Effector memory CD4-positive, alpha-beta T cell (primary cell): ENCODE measurements at regions not wholly inside any gene's neighbourhood (a gene's known extent, or its start where the extent isn't known, plus 50 kb on each side); places are given as distances from the start of the nearest gene placed in this dataset.

Source experiments
- DNase-seq, 3 donors: peaks; one replicate each; pipeline ENCODE4 v3.0.0-alpha.2; 2020
- H3K27ac ChIP-seq: 2 replicates; pipeline ENCODE4 v1.7.0; 2013; ENCODE audit warnings: mild to moderate bottlenecking, low read length, moderate library complexity; ENCODE audit not compliant: insufficient read depth, poor library complexity, severe bottlenecking
- H3K27me3 ChIP-seq: replicated peaks from 2 replicates; pipeline ENCODE4 v1.7.0; 2013; ENCODE audit warnings: mild to moderate bottlenecking, low read length; ENCODE audit not compliant: insufficient read depth, control insufficient read depth, poor library complexity, severe bottlenecking
- H3K36me3 ChIP-seq: 2 replicates; pipeline ENCODE4 v1.7.0; 2013; ENCODE audit warnings: mild to moderate bottlenecking, low read length, moderate library complexity; ENCODE audit not compliant: control insufficient read depth, insufficient read depth
- H3K4me1 ChIP-seq: 2 replicates; pipeline ENCODE4 v1.7.0; 2013; ENCODE audit warnings: low read length, mild to moderate bottlenecking; ENCODE audit not compliant: control insufficient read depth, insufficient read depth, poor library complexity, severe bottlenecking
- H3K4me3 ChIP-seq: 2 replicates; pipeline ENCODE4 v1.7.0; 2013; ENCODE audit warnings: low read length, low read depth, mild to moderate bottlenecking; ENCODE audit not compliant: insufficient read depth, poor library complexity, severe bottlenecking
- H3K9me3 ChIP-seq: 2 replicates; pipeline ENCODE4 v1.7.0; 2013; ENCODE audit warnings: mild to moderate bottlenecking, low read length, moderate library complexity; ENCODE audit not compliant: control insufficient read depth

DNA sequence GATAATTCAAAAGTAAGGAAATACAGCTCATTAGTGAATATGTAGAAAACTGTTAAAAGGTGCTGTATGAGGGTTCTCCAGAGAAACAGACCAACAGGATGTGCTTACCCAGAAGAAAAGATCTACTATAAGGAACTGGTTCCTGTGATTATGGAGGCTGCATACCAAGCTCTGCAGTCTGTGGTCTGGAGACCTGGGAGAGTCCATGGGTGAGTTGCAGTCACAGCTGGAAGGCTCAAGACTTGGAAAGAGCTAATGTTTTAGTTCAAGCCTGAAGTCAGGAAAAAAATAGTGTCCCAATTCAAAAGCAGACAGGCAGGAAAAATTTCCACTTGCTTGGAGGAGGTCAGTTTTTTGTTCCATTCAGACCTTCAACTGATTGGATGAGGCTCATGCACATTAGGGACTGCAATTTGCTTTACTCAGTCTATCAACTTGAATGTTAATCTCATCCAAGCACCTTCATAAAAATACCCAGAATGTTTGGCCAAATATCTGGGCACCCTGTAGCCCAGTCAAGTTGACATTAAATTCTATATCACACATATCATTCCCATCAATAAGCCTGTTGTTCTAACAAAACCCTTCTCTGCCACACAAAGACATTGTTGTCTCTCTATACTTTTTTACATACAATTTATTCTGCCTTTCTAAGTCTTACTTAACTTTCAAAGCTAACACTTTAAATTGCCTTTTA is 197.9 kb upstream of the KLF6 start:
- H3K27ac ChIP-seq: no peak overlapping the region
- no peaks in the 10 kb centered on the region for H3K27me3 ChIP-seq
- H3K9me3 ChIP-seq: no peaks in the 10 kb centered on the region
- no peaks in the 10 kb centered on the region for H3K36me3 ChIP-seq
- no peak overlapping the region for H3K4me3 ChIP-seq
- H3K4me1 ChIP-seq: peaks cover 33% of the 10 kb centered on the region
- no peak for DNase-seq

DNA sequence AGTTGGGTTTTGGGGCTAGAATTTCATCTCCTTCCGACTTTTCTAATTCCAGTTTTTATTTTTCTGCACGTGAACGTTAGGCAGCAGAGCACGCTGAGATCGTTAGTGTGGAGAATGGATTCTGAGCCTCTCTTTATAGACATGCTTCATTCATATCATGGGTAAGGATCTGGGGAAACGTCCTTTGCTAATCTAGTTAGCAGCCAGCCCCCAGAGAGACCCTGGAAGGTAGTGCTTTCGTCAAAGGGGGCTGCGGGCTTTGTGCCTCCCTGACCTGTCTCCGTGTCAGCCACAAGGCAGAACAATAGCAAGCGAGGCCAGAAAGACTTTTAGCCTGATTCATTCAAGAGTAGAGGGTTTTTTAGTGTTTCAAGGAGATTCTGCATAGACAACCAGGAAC is 196.3 kb upstream of the KLF6 start:
- Histone ChIP-seq H3K4me1 (peaks cover 45% of the 10 kb centered on the region), H3K36me3 (no peaks in the 10 kb centered on the region), H3K9me3 (no peaks in the 10 kb centered on the region), H3K27me3 (no peaks in the 10 kb centered on the region), H3K27ac (no peak overlapping the region), H3K4me3 (peak overlapping the region; percentile 4)
- no peak for DNase-seq

DNA sequence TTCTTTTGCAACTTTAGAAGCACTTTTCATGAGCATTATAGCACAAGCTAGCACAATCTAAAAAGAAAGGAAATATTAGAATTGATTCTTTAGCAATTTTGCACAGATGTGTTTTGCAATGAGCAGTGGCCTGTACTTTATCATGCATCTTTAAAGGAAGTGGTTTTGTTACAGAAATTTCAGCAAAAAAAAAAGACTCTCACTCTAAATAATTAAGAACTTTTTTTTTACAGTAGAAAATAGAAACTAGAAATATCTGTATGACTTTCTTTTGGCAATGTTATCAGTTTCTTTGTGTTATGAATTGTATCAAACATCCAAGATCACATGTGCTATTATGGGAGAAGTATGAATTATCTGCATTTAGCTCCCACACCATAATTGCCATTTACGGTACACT is 195.7 kb upstream of the KLF6 start:
- DNase-seq: no peak
- peak overlapping the region; percentile 42 for H3K27ac ChIP-seq
- H3K36me3 ChIP-seq: no peaks in the 10 kb centered on the region
- H3K4me3 ChIP-seq: no peak overlapping the region
- H3K27me3 ChIP-seq: no peaks in the 10 kb centered on the region
- H3K4me1 ChIP-seq: peaks cover 50% of the 10 kb centered on the region
- no peaks in the 10 kb centered on the region for H3K9me3 ChIP-seq

DNA sequence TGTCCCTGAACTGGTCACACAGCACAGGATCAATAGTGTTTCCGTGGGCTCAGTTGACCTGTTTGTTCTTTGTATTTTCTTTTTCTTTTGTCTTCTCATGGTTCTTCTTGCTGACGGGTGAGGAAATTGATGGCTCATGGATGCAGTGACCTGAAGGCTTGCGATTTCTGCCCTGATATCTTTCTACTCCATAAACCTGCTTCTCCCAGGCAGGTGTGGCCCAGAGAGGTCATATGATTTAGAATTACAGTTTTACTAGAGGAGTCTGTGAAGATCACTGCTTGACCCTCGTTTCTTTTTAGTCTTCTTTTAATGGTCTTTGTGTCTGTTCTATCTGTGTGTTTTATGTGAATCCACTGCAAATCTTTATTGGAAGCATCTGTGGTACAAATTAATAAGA is 195.1 kb upstream of the KLF6 start:
- no peaks in the 10 kb centered on the region for H3K9me3 ChIP-seq
- peaks cover 50% of the 10 kb centered on the region for H3K4me1 ChIP-seq
- no peaks in the 10 kb centered on the region for H3K27me3 ChIP-seq
- no peak overlapping the region for H3K27ac ChIP-seq
- DNase-seq: no peak
- H3K4me3 ChIP-seq: no peak overlapping the region
- no peaks in the 10 kb centered on the region for H3K36me3 ChIP-seq

DNA sequence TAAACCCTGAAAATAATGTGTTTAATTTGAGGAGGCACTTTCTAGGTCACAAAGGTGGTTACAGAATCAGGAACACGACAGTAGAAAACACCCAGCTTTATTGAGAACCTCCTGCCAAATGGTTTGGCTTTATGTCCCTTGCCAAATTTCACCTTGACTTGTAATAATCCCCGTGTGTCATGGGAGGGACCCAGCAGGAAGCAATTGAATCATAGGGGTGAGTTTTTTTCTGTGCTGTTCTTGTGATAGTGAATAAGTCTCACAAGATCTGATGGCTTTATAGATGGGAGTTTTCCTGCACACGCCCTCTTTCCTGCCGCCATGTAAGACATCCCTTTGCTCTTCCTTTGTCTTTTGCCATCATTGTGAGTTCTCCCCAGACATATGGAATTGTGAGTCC is 193.8 kb upstream of the KLF6 start:
- H3K27ac ChIP-seq: peak overlapping the region; percentile 9
- no peak for DNase-seq
- no peak overlapping the region for H3K4me3 ChIP-seq
- H3K9me3 ChIP-seq: no peaks in the 10 kb centered on the region
- peaks cover 51% of the 10 kb centered on the region for H3K4me1 ChIP-seq
- no peaks in the 10 kb centered on the region for H3K27me3 ChIP-seq
- H3K36me3 ChIP-seq: no peaks in the 10 kb centered on the region

DNA sequence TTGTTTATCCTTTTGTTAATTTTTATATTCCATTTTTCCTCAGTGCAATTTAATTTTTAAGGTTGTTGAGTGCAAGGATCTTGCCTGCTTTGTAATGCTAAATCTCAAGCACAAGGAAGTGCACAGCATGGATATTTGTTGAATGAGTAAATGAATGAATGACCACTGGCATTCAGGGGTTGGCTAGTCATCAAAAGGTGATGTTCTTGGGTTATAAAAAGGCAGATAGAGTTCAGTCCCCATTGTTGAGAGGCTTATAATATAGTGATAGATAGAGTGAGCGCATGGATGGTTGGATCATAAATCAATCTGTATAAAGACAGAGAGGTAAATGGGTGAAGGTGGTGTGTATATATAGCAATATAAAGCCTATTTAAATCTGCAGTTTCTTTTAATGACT is 193.2 kb upstream of the KLF6 start:
- H3K36me3 ChIP-seq: no peaks in the 10 kb centered on the region
- no peaks in the 10 kb centered on the region for H3K27me3 ChIP-seq
- peaks cover 57% of the 10 kb centered on the region for H3K4me1 ChIP-seq
- no peaks in the 10 kb centered on the region for H3K9me3 ChIP-seq
- no peak overlapping the region for H3K4me3 ChIP-seq
- no peak overlapping the region for H3K27ac ChIP-seq
- DNase-seq: no peak

DNA sequence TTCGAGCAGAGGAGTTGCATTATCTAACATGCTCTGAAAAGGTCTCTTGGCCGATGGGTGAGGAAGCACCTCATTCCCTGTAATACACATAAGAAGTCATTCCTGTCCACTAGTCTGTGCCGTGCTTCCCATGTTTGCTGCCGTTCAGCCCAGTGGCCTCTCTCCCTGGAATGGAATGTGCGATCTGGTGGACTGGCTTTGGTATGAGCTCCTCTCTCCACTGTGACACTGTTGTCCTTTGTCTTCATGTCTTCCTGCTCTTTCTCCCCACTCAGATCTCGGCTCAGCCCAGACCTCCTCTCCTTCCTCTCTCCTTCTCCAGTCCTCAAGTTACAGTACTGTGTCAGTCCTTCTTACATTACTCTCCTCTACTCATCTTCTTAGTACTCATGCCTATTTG is 192.8 kb upstream of the KLF6 start:
- Histone ChIP-seq H3K27ac (no peak overlapping the region), H3K36me3 (no peaks in the 10 kb centered on the region), H3K27me3 (no peaks in the 10 kb centered on the region), H3K9me3 (no peaks in the 10 kb centered on the region), H3K4me1 (peaks cover 61% of the 10 kb centered on the region), H3K4me3 (no peak overlapping the region)
- no peak for DNase-seq

DNA sequence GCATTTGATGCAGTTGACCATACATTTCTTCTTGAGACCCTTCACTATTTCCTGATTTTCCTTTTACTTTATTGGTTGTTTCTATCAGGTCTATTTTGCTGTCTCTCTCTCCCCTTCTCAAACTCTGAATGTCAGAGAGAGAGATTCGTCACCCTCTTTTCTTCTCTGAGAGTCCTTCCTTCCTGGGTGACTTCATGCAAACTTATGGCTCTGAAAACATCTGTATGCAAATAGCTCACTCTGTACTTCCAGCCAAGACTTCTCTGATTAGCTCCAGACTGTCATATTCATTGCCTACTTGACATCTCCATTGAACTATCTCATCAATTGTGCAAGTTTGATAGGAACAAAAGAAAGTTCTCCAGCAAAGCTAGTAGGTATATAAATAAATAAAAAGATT is 191.7 kb upstream of the KLF6 start:
- Histone ChIP-seq H3K9me3 (no peaks in the 10 kb centered on the region), H3K27ac (peak overlapping the region; percentile 47), H3K36me3 (no peaks in the 10 kb centered on the region), H3K4me3 (no peak overlapping the region), H3K27me3 (no peaks in the 10 kb centered on the region), H3K4me1 (peaks cover 70% of the 10 kb centered on the region)
- DNase-seq: no peak

DNA sequence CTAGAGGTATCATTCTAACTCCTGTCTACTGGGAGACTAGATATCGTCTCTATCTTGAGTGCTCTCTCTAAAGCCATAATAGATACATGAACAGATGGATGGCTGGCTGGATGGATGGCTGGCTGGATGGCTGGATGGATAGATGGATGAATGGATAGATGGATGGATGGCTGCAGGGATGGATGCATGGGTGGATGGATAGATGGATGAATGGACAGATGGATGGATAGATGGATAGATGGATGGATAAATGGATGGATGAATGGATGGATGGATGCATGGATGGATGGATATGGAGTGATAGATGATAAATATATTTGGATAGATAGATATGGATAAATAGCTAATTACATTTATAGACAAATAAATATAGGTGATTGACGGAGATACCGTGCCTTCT is 191.2 kb upstream of the KLF6 start:
- Histone ChIP-seq H3K4me1 (peaks cover 69% of the 10 kb centered on the region), H3K27me3 (no peaks in the 10 kb centered on the region), H3K27ac (peak overlapping the region; percentile 47), H3K36me3 (no peaks in the 10 kb centered on the region), H3K9me3 (no peaks in the 10 kb centered on the region), H3K4me3 (no peak overlapping the region)
- DNase-seq: no peak

DNA sequence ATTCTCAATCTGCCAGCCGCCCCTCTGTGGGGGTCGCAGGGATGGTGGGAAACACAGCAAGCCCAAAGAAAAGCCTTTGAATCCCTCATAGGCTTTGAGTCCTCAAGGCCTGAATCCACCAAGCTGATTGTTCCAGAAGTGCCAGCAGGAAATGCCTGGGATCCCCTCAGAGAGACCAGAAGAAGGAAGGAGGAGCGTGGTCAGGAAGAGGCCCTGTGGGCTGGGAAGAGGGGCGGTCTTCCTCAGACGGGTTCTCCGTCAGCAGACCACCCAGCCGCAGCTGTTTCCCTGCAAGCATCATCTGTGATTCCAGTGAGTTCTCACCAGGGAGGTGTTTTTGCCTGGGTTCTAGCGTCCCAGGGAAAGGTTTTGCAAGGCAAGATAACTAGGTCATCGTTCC is 190.0 kb upstream of the KLF6 start:
- peaks cover 75% of the 10 kb centered on the region for H3K4me1 ChIP-seq

More for the DNA sequence above, 190.0 kb upstream of the KLF6 start:
- Histone ChIP-seq H3K36me3 (no peaks in the 10 kb centered on the region), H3K27ac (no peak overlapping the region), H3K4me3 (no peak overlapping the region), H3K9me3 (no peaks in the 10 kb centered on the region), H3K27me3 (no peaks in the 10 kb centered on the region)
- DNase-seq: no peak
